ENCODE measurements at regions not wholly inside any gene's neighbourhood (a gene's known extent, or its start where the extent isn't known, plus 50 kb on each side); places are given as distances from the start of the nearest gene placed in this dataset.

- no peak for TF ChIP-seq POLR2AphosphoS5 (IDR thresholded peaks at IDR 0.05)
- TF ChIP-seq CTCF (IDR thresholded peaks at IDR 0.05), result no peak
- TF ChIP-seq POLR2A (IDR thresholded peaks at IDR 0.05; ENCODE audit: low read depth), result no peak
- TF ChIP-seq EP300 (IDR thresholded peaks at IDR 0.05), result no peak
- no peak for DNase-seq (ENCODE audit: extremely low spot score)
- Histone ChIP-seq H3K27me3 (no peaks in the 10 kb centered on the region), H3K27ac (replicated peaks in 1 of 4) (no peak overlapping the region), H3K4me3 (no peak overlapping the region), H3K9me3 (peaks cover 0 to 7% (median 3%) of the 10 kb centered on the region in 4 donors), H3K36me3 (no peaks in the 10 kb centered on the region), H3K4me1 (no peaks in the 10 kb centered on the region)
- intact Hi-C loops (cut with DNase I), result no loop called here
Observed at GRCh38 chr7:41481353-41481752, 221.5 kb downstream of the INHBA start.

- Histone ChIP-seq H3K4me1 (no peaks in the 10 kb centered on the region), H3K27ac (replicated peaks in 1 of 4) (no peak overlapping the region), H3K27me3 (no peaks in the 10 kb centered on the region), H3K9me3 (peaks cover 0 to 7% (median 3%) of the 10 kb centered on the region in 4 donors), H3K36me3 (no peaks in the 10 kb centered on the region), H3K4me3 (no peak overlapping the region)
- no peak for DNase-seq (ENCODE audit: extremely low spot score)
- intact Hi-C loops (cut with DNase I), result no loop called here
- WGBS, result 42% methylated on average over 3 of the region's 3 CpGs
- TF ChIP-seq EP300 (IDR thresholded peaks at IDR 0.05), result no peak
Observed at GRCh38 chr7:41478187-41478586, 224.7 kb downstream of the INHBA start.

GRCh38 chr7:41476460-41476803, 226.5 kb downstream of the INHBA start:
- Histone ChIP-seq H3K27me3 (no peaks in the 10 kb centered on the region), H3K36me3 (no peaks in the 10 kb centered on the region), H3K4me1 (peaks cover 0 to 8% (median 0%) of the 10 kb centered on the region in 4 donors), H3K27ac (replicated peaks in 1 of 4) (no peak overlapping the region), H3K4me3 (no peak overlapping the region), H3K9me3 (peaks cover 0 to 7% (median 3%) of the 10 kb centered on the region in 4 donors)
- WGBS, result 22% methylated on average over 1 of the region's 1 CpG
- TF ChIP-seq EP300 (IDR thresholded peaks at IDR 0.05), result no peak
- no peak for TF ChIP-seq POLR2AphosphoS5 (IDR thresholded peaks at IDR 0.05)
- no peak for DNase-seq (ENCODE audit: extremely low spot score)
- intact Hi-C loops (cut with DNase I), result no loop called here

GRCh38 chr7:41475801-41476459, 227.0 kb downstream of the INHBA start:
- TF ChIP-seq CTCF (IDR thresholded peaks at IDR 0.05), result no peak
- TF ChIP-seq POLR2AphosphoS5 (IDR thresholded peaks at IDR 0.05), result no peak
- no peak for TF ChIP-seq POLR2A (IDR thresholded peaks at IDR 0.05; ENCODE audit: low read depth)
- no peak for TF ChIP-seq EP300 (IDR thresholded peaks at IDR 0.05)
- 63% methylated on average over 2 of the region's 2 CpGs for WGBS

GRCh38 chr7:41472427-41473125, 230.3 kb downstream of the INHBA start:
- Histone ChIP-seq H3K27ac (replicated peaks in 1 of 4) (no peak overlapping the region), H3K36me3 (no peaks in the 10 kb centered on the region), H3K27me3 (no peaks in the 10 kb centered on the region), H3K9me3 (no peaks in the 10 kb centered on the region), H3K4me1 (peaks cover 0 to 8% (median 0%) of the 10 kb centered on the region in 4 donors), H3K4me3 (no peak overlapping the region)
- DNase-seq (ENCODE audit: extremely low spot score), result no peak
- TF ChIP-seq POLR2AphosphoS5 (IDR thresholded peaks at IDR 0.05), result no peak
- TF ChIP-seq EP300 (IDR thresholded peaks at IDR 0.05), result no peak
- TF ChIP-seq POLR2A (IDR thresholded peaks at IDR 0.05; ENCODE audit: low read depth), result no peak
- TF ChIP-seq CTCF (IDR thresholded peaks at IDR 0.05), result no peak
- intact Hi-C loops (cut with DNase I), result no loop called here
- WGBS, result 68% methylated on average over 4 of the region's 4 CpGs

More at GRCh38 chr7:41475801-41476459, 227.0 kb downstream of the INHBA start:
- intact Hi-C loops (cut with DNase I), result no loop called here
- H3K9me3 ChIP-seq, result peaks cover 0 to 7% (median 3%) of the 10 kb centered on the region in 4 donors
- peaks cover 0 to 8% (median 0%) of the 10 kb centered on the region in 4 donors for H3K4me1 ChIP-seq
- DNase-seq (ENCODE audit: extremely low spot score), result no peak
- H3K27me3 ChIP-seq, result no peaks in the 10 kb centered on the region
- H3K36me3 ChIP-seq, result no peaks in the 10 kb centered on the region
- no peak overlapping the region for H3K4me3 ChIP-seq
- no peak overlapping the region for H3K27ac ChIP-seq (replicated peaks in 1 of 4)
